Stomach (tissue), 4 donors: ENCODE measurements at regions not wholly inside any gene's neighbourhood (a gene's known extent, or its start where the extent isn't known, plus 50 kb on each side); places are given as distances from the start of the nearest gene placed in this dataset.

Experiments used
- CTCF ChIP-seq, 7 experiments: fragments of 450-650 bp in 4 of 7; fragments of 200-600 bp in 3 of 7; sonication (generic) in 3 of 7; IDR thresholded peaks; one replicate each; pipeline ENCODE4 v1.5.1; 2016 to 2019; ENCODE audit warnings: antibody characterized with exemption in 7 of 7, control low read depth in 2 of 7, mild to moderate bottlenecking in 1 of 7
- EP300 ChIP-seq: sonication (generic); formaldehyde crosslinking; IDR thresholded peaks from one replicate; pipeline ENCODE4 v1.6.1; 2017; ENCODE audit warnings: antibody characterized with exemption
- POLR2A ChIP-seq, 4 donors: fragments of 450-650 bp; IDR thresholded peaks; one replicate each; pipeline ENCODE4 v1.6.1; 2016; ENCODE audit warnings: antibody characterized with exemption in 4 of 4, control low read depth in 2 of 4, mild to moderate bottlenecking in 1 of 4, moderate library complexity in 1 of 4

GRCh38 chr6:148107911-148108310 lies 234.7 kb upstream of the SASH1 start:
- no peak for TF ChIP-seq CTCF (IDR thresholded peaks at IDR 0.05)
- no peak for TF ChIP-seq EP300
- no peak for TF ChIP-seq POLR2A (IDR thresholded peaks at IDR 0.05)
